GM21515 (cell line): ENCODE measurements at regions not wholly inside any gene's neighbourhood (a gene's known extent, or its start where the extent isn't known, plus 50 kb on each side); places are given as distances from the start of the nearest gene placed in this dataset.
A peak's percentile ranks its signal among the peaks of the same experiment; 100 is the strongest.
"Not testable (repeated sequence)": the region's sequence is repeated elsewhere in the genome, so short reads cannot be mapped to it uniquely, and the experiment has no call there.

Source experiments
- ATAC-seq: cut with Tn5 transposase; IDR thresholded peaks from one replicate; pipeline ENCODE4 v1.9.1; 2021; ENCODE audit not compliant: unreplicated experiment

DNA sequence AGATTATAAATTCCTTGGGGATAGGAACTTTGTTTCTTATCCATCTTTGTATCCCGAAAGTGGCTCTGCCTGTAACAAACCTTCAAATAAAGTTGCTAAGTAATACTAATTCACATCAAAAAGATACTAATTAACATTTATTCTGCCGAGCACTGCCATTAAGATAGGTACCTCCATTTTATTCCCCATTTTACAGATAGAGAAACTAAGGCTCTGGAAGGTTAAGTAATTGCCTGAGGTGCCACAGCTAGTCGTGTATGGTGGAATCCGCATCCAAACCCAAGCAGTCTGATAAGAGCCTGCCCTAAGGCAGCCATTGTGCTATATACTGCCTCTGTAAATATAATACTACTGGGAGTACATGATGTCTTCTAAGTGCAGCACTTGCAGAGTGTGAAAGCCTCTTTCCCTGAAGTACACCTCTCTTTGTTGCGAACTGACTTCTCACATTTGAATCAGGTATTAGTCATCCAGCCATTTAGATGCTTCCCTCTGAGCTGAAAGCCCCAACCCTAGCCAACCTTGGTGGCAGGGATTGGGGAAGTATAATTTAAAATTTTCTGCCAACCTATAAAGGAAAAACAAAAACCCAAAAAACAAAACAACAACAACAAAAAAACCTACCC lies 78.5 kb upstream of the CHD2 start:
- no peak for ATAC-seq

DNA sequence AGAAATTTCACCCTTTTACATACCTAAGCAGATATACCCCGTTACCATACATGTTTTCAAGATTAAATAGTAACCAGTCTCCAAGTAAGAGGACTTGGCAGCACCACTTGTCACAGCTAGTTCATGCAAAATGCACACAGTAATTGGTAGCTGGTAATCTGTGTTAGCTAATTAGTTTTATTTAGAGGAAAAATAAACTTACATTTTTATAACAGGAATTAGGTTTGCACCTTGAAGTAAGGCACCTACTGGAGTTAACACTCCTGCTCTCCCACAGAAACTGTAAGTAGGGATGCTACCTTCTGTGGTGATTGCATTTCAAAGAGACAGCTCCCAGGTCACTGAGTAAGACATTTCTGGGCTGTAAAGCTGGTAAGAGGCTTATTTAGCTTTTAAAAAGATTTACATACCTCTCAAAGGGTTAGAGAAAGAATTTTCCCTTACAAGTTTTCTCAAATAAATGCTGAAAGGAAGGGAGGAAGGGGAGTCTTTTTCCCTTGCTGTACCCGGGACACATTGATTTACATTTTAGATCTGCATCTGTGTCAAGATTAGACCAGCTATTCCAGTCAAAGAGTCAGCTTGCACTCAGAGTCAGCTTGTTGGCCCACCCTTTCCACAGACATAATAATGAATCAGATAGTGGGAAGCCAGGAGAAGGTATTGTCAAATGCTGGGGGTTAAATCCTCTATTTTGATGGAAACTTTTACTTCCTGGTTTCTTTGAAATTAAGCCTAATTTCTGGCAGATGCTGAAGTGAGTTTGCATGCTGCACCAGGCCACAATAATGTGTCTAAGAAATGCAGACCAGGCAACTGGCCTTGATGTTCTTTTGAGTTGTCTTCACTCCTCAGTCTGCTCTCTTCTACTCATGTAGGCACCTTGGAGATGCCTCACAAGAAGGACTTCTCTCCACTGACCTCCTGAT lies 77.6 kb upstream of the CHD2 start:
- no peak for ATAC-seq

DNA sequence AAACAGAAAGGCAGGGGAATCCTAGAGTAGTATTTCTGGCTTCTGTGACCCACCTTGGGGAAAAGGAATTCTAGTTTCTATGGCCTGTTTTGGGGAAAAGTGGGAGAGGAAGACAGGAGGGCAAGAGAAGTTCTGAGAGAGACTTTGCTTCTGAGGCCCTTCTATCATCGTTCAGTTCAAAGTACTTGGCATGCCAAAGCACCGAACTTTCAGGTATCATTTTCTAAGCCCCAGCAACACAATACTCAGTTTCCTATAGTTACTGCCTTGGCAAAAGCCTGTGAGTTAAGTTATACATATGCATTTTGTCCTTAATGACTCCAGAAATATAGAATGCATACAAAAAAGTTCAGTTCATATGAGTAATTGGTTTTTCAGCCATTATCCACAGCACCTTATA lies 74.1 kb upstream of the CHD2 start:
- no peak for ATAC-seq

DNA sequence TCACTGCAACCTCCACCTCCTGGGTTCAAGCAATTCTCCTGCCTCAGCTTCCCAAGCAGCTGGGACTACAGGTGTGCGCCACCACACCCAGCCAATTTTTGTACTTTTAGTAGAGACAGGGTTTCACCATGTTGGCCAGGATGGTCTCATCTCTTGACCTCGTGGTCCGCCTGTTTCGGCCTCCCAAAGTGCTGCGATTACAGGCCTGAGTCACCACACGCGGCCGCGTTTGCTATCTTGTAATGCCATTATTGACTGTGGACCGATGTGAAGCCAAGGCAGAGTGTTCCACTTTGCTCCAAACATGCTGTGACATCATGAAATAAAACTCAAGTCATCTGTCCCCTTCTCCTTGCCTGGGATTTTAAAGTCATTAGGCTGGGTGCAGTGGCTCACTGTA lies 72.1 kb upstream of the CHD2 start:
- not testable (repeated sequence) for ATAC-seq

DNA sequence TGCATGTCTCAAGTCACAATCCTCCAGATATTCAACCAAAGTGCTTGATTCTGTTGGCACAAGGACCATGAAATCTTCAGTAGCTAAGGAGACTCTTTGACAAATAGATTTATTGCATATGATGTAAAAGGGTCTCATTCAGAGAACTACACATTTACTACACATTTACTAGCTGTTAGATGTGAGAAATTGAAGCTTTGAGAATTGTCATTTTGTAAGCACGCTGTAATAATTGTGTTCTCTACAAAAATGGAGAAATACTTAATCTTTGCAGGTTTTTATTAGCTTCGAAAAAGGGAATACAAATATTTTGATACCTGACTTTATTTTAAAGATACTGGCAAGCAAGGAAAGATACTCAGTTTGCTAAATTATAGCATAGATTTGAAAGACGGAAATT lies 70.2 kb upstream of the CHD2 start:
- no peak for ATAC-seq

DNA sequence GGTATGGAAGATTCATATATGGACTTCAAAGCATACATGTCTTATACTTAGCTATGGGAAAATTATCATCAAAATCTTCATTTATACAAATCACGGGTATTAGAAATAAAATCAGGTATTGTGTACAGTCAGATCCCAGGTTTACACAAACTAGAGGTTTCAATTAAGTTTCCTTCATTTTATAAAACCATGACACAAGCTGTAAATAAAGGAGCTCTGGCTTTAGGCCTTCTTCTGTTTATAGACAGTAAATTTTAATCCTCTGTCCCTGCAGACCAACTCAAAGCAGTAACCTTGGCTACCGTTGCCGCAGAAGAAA lies 68.8 kb upstream of the CHD2 start:
- no peak for ATAC-seq

DNA sequence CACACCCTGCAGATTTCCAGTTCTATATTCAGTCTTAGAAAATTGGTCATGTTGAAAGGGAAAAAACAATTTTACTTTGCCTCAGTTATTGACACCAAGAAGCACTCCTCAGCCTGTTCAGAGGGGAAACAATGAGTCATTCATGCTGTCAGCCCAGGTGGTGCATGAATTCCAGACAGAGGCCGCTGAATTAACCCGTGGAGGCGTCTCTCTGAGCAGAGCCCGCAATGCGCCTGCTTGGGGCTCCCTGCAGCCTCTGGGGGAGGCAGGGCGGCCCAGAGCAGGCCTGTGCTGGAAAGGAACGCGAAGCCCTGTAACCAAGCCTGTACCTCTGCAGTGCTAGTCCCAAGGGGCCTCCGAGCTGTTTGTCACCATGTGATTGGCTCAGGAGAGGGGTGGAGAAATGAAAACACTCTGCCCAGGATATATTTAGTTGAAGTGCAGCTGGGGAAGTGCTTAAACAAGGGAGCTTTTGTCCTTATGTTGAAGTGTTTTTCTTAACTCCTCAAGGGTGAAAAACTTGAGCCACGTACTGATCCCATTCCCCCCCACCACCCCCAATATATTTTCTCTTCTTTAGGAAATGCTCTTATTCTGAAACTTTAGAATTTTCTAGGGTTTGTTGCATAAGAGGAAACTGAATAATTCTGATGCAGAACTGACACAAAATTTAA lies 68.3 kb upstream of the CHD2 start:
- peak; percentile 94 for ATAC-seq

DNA sequence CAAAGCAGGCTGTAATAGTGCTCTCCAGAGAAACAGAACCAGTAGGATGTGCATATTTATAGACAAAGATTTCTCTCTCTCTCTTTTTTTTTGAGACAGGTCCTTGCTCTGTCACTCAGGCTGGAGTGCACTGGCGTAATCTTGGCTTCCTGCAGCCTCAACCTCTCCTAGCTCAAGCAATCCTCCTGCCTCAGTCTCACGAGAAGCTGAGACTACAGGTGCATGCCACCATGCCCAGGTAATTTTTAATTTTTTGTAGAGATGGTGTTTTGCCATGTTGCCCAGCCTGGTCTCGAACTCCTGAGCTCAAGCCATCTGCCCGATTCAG lies 67.1 kb upstream of the CHD2 start:
- ATAC-seq = no peak

DNA sequence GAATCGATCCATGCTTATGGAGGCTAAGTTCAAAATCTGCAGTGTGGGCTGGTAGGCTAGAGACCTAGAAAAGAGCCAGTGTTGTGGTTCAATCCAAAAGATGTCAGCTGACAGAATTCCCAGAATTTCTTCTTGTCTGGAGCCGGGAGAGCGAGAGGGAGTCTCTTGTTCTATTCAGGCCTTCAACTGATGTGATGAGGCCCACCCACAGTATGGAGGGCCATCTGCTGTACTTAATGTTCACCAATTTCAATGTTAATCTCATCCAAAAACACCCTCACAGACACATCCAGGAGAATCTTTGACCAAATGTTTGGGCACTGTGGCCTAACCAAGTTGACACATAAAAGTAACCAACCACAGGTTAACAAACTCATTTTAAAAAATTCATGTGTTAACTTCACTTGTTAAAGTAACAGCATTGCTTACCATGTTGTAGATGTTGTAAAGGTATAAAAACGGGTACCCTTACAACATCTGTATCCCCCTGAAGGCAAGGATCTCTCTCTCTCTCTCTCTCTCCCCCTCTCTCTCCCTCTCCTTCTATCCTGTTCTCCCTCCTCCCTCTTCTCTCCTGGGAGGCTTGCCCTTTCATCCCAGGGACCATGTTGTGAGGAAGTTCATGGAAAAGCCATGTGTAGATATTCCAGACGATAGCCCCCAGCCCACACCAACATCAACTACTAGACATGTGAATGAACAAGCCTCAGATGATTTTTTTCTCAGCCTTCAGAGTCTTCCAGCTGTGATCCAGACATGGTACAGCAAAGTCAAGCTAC lies 66.4 kb upstream of the CHD2 start:
- no peak for ATAC-seq

DNA sequence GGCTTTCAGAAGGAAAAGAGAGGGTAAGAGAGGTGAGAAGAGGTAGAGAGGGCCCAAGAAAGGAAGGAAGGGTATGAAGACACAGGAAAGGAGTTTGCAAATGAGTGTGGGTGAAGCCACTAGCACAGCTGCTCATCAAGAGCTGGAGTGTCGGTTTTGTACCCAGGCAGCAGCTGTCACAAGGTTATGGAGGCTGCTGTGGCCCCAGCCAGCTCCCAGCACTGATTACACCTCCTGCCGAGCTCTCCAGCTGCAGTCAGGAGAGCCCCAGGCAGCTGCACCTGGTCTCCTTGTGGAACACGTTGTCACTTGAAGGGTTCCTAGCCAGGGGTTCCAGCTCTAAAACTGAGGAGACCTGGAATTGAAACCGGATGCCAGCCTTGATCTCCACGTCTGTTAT lies 60.4 kb upstream of the CHD2 start:
- ATAC-seq = peak; percentile 88

DNA sequence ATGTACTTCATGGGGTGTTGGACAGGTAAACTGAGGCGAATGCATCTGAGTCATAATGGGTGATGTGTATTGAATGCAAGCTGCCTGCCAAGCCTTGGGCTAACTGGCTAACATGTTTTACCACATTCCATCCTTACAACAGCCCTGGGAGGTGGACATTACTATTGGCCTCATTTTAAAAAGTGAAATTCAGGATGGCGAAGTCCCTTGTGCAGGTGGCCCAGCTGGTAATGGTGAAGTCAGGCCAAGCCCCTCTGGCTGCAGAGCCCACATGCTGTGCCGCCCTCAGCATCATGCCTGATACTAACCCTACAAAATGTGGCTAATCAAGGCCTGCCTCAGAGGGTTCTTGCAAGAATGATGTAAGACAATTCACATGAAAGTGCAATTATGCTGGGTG lies 60.0 kb upstream of the CHD2 start:
- ATAC-seq = no peak

DNA sequence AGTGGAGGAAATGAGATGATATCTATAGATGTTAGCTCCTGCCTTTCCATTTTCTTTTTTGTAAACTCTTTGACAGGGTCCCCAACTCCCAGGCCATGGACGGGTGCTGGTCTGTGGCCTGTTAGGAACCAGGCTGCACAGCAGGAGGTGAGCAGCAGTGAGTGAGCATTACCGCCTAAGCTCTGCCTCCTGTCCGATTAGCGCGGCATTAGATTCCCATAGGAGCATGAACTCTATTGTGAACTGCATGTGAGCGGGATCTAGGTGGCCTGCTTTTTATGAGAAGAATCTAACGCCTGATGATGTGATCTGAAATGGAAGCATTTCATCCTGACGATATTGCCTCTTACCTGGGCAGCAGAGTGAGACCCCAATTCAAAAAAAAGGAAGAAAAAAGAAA lies 56.8 kb upstream of the CHD2 start:
- ATAC-seq = no peak

DNA sequence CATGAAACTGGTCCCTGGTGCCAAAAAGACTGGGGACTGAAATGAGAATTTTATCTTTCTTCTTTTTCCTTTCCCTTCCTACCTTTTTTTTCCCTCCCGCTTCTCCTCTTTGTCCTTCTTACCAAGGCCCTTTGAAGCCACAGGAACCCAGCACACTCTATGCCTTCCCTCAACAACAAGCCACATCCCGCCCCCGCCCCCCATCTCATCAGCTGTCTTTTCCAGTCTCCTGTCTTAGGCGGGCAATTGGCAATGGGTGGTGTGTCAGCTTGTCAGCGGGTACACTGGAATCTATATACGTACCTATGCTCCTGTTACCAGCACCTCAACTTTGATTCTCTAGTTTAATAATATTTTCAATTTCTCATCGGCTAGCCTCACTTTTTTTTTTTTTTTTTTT lies 56.3 kb upstream of the CHD2 start:
- no peak for ATAC-seq

DNA sequence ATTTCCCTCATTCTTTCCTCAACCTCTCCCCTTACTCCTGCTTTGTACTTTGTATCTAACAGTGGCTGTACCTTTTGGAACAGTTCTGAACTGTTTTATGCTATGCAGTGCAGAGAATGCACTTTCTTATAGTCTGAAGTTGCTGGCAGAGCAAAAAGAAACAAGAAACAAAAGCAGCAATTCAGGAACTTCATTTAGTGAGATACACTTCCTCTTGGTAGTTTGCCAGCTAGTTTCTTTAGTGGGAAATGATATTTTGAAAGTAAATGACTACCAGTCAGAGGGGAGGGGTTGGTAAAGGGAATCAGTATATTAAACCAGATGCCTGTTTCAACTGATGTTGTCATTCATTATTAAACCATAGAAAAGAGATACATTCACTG lies 55.0 kb upstream of the CHD2 start:
- ATAC-seq = peak; percentile 63

DNA sequence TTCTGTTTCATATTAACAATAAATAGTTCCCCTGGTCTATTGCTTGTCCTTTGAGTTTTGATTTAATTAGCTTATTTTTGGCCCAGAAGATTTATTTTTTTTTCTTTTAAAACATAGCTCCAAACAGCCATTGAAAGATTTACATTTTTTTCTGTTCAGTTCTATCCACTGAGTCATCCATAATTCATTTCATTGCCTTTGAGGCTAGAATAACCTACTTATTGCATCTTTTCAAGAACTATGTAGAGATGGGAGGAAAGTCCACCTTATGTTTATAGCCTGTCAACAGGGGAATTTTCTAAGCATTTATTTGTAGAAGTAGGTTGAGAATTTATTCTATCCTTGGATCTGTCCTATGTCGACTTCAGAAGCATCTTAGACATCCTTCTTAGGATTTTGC lies 53.4 kb upstream of the CHD2 start:
- ATAC-seq = no peak

DNA sequence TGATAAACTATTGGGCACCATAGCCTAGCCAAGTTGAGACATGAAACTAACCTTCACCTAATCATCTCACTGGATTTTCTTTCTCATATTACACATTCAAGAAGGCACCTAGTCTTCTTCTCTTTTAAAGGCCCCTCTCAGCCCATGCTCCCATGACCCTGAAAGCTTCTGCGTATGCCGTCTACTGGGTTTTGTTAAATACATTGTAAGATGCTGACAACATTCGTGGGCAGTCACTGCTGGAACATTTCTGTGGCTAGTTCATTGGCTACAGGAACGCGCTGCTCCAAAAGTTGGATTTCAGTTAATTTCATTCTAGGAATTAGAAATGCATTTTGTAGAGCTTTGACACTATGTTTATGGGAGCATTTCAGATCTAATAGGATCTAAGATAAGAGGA lies 52.3 kb upstream of the CHD2 start:
- ATAC-seq = no peak

DNA sequence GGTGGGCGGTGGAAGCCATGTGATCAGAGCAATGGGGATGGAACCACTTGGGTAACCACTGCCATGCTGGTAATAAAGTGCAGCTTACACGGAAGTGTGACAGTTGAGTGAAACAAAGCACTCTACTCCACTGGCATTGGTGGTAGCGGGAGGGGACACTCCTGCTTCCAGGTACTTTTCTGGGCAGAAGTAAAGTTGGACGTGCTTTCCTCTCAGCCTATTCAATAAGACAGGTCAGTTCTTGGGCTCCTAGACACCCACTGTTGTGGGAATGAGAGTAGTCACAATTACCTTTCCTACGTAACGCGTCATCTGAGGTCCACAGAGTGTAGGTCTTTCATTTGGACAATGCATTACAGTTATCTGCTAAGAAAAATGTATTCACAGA lies 51.7 kb upstream of the CHD2 start:
- no peak for ATAC-seq

DNA sequence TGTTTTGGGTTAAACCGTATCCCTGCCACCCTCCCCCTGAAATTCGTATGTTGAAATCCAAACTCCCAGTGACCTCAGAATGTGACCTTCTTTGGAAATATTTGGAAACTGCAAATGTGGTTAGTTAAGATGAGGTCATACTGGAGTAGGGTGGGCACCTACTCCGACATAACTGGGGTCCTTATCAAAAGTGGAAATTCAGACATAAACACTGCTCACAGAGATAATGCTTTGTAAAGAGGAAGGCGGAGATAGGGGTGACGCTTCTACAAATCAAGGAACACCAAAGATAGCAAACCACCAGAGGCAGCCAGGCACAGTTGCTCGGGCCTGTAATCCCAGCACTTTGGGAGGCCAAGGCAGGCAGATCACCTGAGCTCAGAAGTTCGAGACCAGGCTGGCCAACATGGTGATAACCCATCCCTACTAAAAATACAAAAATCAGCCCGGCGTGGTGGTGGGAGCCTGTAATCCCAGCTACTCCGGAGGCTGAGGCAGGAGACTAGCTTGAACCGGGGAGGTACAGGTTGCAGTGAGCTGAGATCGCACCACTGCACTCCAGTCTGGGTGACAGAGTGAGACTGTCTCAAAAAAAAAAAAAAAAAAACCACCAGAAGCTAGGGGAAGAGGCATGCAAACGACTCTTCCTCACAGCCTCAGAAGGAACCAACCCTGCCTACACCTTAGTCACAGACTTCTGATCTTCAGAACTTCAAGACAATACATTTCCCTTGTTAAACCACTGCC lies 51.1 kb upstream of the CHD2 start:
- ATAC-seq = peak; percentile 68

DNA sequence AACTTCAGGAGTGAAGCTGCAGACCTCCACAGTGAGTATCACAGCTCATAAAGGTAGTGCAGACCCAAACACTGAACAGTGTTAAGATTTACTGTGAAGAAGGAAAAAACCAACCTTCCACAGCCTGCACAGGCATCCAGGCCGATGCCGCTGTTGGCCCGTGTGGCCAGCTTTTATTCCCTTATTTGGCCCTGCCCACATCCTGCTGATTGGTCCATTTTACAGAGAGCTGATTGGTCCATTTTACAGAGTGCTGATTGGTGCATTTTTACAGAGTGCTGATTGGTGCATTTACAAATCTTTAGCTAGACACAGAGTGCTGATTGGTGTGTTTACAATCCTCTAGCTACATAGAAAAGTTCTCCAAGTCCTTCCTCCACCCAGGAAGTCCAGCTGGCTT lies 49.9 kb upstream of the CHD2 start:
- ATAC-seq = not testable (repeated sequence)
